ENCODE measurements at regions not wholly inside any gene's neighbourhood (a gene's known extent, or its start where the extent isn't known, plus 50 kb on each side); places are given as distances from the start of the nearest gene placed in this dataset.

DNA sequence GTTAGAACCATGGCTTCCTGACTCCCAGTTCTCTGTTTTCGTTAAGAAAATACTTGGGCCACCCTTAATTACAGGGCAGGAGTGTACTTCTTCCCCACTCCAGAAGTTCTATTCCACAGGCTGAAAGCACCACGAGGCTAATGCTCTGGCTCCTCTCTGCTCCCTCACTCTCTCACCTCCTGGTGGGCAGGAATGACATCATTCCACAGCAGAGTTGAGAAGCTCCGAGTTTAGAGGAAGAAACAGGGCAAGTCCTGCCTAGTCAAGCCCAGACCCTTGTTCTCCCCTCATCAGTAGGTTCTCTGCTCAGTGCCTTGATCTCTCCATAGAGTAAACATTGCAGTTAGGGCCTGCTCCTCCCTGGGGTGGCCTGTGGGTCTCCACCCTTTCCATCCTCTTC, 343.8 kb upstream of the CLNK start:
- no peak for TF ChIP-seq CTCF (IDR thresholded peaks at IDR 0.05)
- TF ChIP-seq POLR2A (IDR thresholded peaks at IDR 0.05): no peak
